ENCODE measurements at regions not wholly inside any gene's neighbourhood (a gene's known extent, or its start where the extent isn't known, plus 50 kb on each side); places are given as distances from the start of the nearest gene placed in this dataset.

- TF ChIP-seq CTCF (IDR thresholded peaks at IDR 0.05) (no peak), POLR2A (IDR thresholded peaks at IDR 0.05) (no peak)
These were observed 110.7 kb upstream of the EPHA3 start for GRCh38 chr3:88996691-88997090.
